HepG2 (cell line): ENCODE measurements at regions not wholly inside any gene's neighbourhood (a gene's known extent, or its start where the extent isn't known, plus 50 kb on each side); places are given as distances from the start of the nearest gene placed in this dataset.

Source experiments
- ETV5 ChIP-seq: IDR thresholded peaks from 2 replicates; pipeline ENCODE4 v1.6.1; 2018; ENCODE audit warnings: missing biosample characterization, missing genetic modification reagents, inconsistent platforms, borderline replicate concordance
- HHEX ChIP-seq: IDR thresholded peaks from 2 replicates; pipeline ENCODE4 v1.6.1; 2016; ENCODE audit warnings: control low read depth
- HNF1B ChIP-seq: sonication (generic); formaldehyde crosslinking; IDR thresholded peaks from 2 replicates; pipeline ENCODE4 v1.5.1; 2020; ENCODE audit warnings: mild to moderate bottlenecking, moderate library complexity, missing genetic modification reagents
- IKZF4 ChIP-seq: sonication (generic); formaldehyde crosslinking; IDR thresholded peaks from 2 replicates; pipeline ENCODE4 v1.5.1; 2020; ENCODE audit warnings: borderline replicate concordance, mild to moderate bottlenecking, low read depth, missing genetic modification reagents; ENCODE audit errors: not compliant biosample characterization
- LBX2 ChIP-seq: sonication (generic); formaldehyde crosslinking; IDR thresholded peaks from 2 replicates; pipeline ENCODE4 v1.5.0; 2020; ENCODE audit warnings: missing genetic modification reagents, mild to moderate bottlenecking, borderline replicate concordance
- MAFK ChIP-seq, 2 experiments: IDR thresholded peaks in 1 of 2; conservative IDR thresholded peaks in 1 of 2; 2 replicates each; pipeline ENCODE4 v1.6.1; 2011; ENCODE audit warnings: improper control_type of control experiment in 2 of 2, low read length in 2 of 2
- MXD4 ChIP-seq: IDR thresholded peaks from 2 replicates; pipeline ENCODE4 v1.6.1; 2016; ENCODE audit warnings: mild to moderate bottlenecking, missing biosample characterization, missing genetic modification reagents
- PCBP2 ChIP-seq: fragments of 200-400 bp; formaldehyde crosslinking; optimal IDR thresholded peaks from 2 replicates; pipeline ENCODE3; 2018; ENCODE audit warnings: low read length, low read depth; ENCODE audit not compliant: poor library complexity, severe bottlenecking
- RBFOX2 ChIP-seq: fragments of 200-400 bp; formaldehyde crosslinking; IDR thresholded peaks from 2 replicates; pipeline ENCODE4 v1.6.1; 2017; ENCODE audit warnings: low read depth, mild to moderate bottlenecking, low read length
- RFXAP ChIP-seq: sonication (generic); formaldehyde crosslinking; IDR thresholded peaks from 2 replicates; pipeline ENCODE4 v1.4.0; 2020; ENCODE audit warnings: missing genetic modification reagents, borderline replicate concordance
- SNAI1 ChIP-seq: sonication (generic); formaldehyde crosslinking; IDR thresholded peaks from 2 replicates; pipeline ENCODE4 v1.5.0; 2020; ENCODE audit warnings: mild to moderate bottlenecking, missing genetic modification reagents, borderline replicate concordance
- SOX13 ChIP-seq, 3 experiments: fragments of 450-650 bp in 1 of 3; sonication (generic) in 1 of 3; formaldehyde crosslinking in 1 of 3; IDR thresholded peaks in 2 of 3; conservative IDR thresholded peaks in 1 of 3; 2 replicates each; pipeline versions ENCODE4 v1.5.0 to v1.6.1; 2016 to 2020; ENCODE audit warnings: antibody characterized with exemption in 1 of 3, mild to moderate bottlenecking in 1 of 3, missing compliant biosample characterization in 1 of 3, missing genetic modification reagents in 1 of 3, moderate library complexity in 1 of 3
- SPEN ChIP-seq: sonication (generic); formaldehyde crosslinking; IDR thresholded peaks from 2 replicates; pipeline ENCODE4 v1.5.1; 2020; ENCODE audit warnings: low read depth, mild to moderate bottlenecking, missing genetic modification reagents
- TCF12 ChIP-seq, 2 experiments: fragments of 450-650 bp in 1 of 2; sonication (generic) in 1 of 2; formaldehyde crosslinking in 1 of 2; IDR thresholded peaks; 2 replicates each; pipeline versions ENCODE4 v1.6.1 to v1.8.0; 2017 to 2022; ENCODE audit warnings: antibody characterized with exemption in 1 of 2, mild to moderate bottlenecking in 1 of 2, missing genetic modification reagents in 1 of 2, moderate library complexity in 1 of 2
- TMF1 ChIP-seq: sonication (generic); formaldehyde crosslinking; IDR thresholded peaks from 2 replicates; pipeline ENCODE4 v1.8.1; 2022; ENCODE audit warnings: low read depth, missing genetic modification reagents
- ZBTB46 ChIP-seq: sonication (generic); formaldehyde crosslinking; IDR thresholded peaks from 2 replicates; pipeline ENCODE4 v1.4.0; 2020; ENCODE audit warnings: mild to moderate bottlenecking, missing genetic modification reagents, borderline replicate concordance
- ZKSCAN8 ChIP-seq: IDR thresholded peaks from 2 replicates; pipeline ENCODE4 v1.6.1; 2016; ENCODE audit warnings: borderline replicate concordance, missing genetic modification reagents, missing compliant biosample characterization
- ZNF292 ChIP-seq: sonication (generic); formaldehyde crosslinking; IDR thresholded peaks from 2 replicates; pipeline ENCODE4 v1.8.1; 2022; ENCODE audit warnings: mild to moderate bottlenecking, low read depth, missing genetic modification reagents, borderline replicate concordance
- ZNF329 ChIP-seq: sonication (generic); formaldehyde crosslinking; IDR thresholded peaks from 2 replicates; pipeline ENCODE4 v1.9.0; 2021; ENCODE audit warnings: low read depth, mild to moderate bottlenecking, missing genetic modification reagents
- ZNF430 ChIP-seq: sonication (generic); formaldehyde crosslinking; IDR thresholded peaks from 2 replicates; pipeline ENCODE4 v1.9.0; 2021; ENCODE audit warnings: mild to moderate bottlenecking, missing genetic modification reagents
- ZNF615 ChIP-seq: sonication (generic); formaldehyde crosslinking; IDR thresholded peaks from 2 replicates; pipeline ENCODE4 v1.5.0; 2020; ENCODE audit warnings: mild to moderate bottlenecking, missing genetic modification reagents, borderline replicate concordance
- ZSCAN5A ChIP-seq: sonication (generic); formaldehyde crosslinking; IDR thresholded peaks from 2 replicates; pipeline ENCODE4 v1.8.0; 2022; ENCODE audit warnings: mild to moderate bottlenecking, missing genetic modification reagents, borderline replicate concordance

GRCh38 chr12:132430838-132431774 lies 58.8 kb upstream of the FBRSL1 start (continued):
- TF ChIP-seq ZNF430 (CRISPR knock-in tag), result peak; percentile 78; the same call in 1 of the 2 replicates
- TF ChIP-seq SOX13 (IDR thresholded peaks at IDR 0.05), result no peak
- TF ChIP-seq SOX13 (CRISPR knock-in tag; conservative IDR thresholded peaks at IDR 0.05 in 1 of 2, IDR thresholded peaks at IDR 0.05 in 1 of 2), result no peak
- TF ChIP-seq ZSCAN5A (CRISPR knock-in tag), result no peak
- no peak for TF ChIP-seq PCBP2
- TF ChIP-seq HHEX (CRISPR knock-in tag), result no peak
- 0 out of 2 replicates have a peak, but pooled peaks have one; percentile 32 for TF ChIP-seq ZNF615
- TF ChIP-seq ZNF329, result no peak
- no peak for TF ChIP-seq SNAI1 (CRISPR knock-in tag)
- no peak for TF ChIP-seq TCF12 (IDR thresholded peaks at IDR 0.05)
- TF ChIP-seq TCF12 (CRISPR knock-in tag; IDR thresholded peaks at IDR 0.05), result no peak
- TF ChIP-seq MXD4, result no peak
- TF ChIP-seq MAFK (conservative IDR thresholded peaks at IDR 0.05 in 1 of 2, IDR thresholded peaks at IDR 0.05 in 1 of 2; ENCODE audit: low read length in 2 of 2), result no peak
- no peak for TF ChIP-seq ZKSCAN8 (CRISPR knock-in tag)
- no peak for TF ChIP-seq RBFOX2
- peak; percentile 80 for TF ChIP-seq IKZF4 (CRISPR knock-in tag)
- TF ChIP-seq ZBTB46 (CRISPR knock-in tag), result no peak
- no peak for TF ChIP-seq LBX2
- TF ChIP-seq ZNF292 (CRISPR knock-in tag), result no peak
- TF ChIP-seq ETV5 (CRISPR knock-in tag), result peak; percentile 15; the same call in 1 of the 2 replicates
- TF ChIP-seq SPEN (CRISPR knock-in tag), result no peak
- no peak for TF ChIP-seq HNF1B (CRISPR knock-in tag)
- TF ChIP-seq TMF1, result 0 out of 2 replicates have a peak, but pooled peaks have one; percentile 36
- TF ChIP-seq RFXAP (CRISPR knock-in tag), result no peak
